GM18907 (cell line): ENCODE measurements at regions not wholly inside any gene's neighbourhood (a gene's known extent, or its start where the extent isn't known, plus 50 kb on each side); places are given as distances from the start of the nearest gene placed in this dataset.
A peak's percentile ranks its signal among the peaks of the same experiment; 100 is the strongest.
"Not testable (repeated sequence)": the region's sequence is repeated elsewhere in the genome, so short reads cannot be mapped to it uniquely, and the experiment has no call there.

Source experiments
- ATAC-seq: cut with Tn5 transposase; IDR thresholded peaks from one replicate; pipeline ENCODE4 v1.9.1; 2021; ENCODE audit warnings: mild to moderate bottlenecking, moderate library complexity; ENCODE audit not compliant: unreplicated experiment

GRCh38 chr5:32916648-32917047 is 205.5 kb downstream of the NPR3 start:
- ATAC-seq, result no peak

DNA sequence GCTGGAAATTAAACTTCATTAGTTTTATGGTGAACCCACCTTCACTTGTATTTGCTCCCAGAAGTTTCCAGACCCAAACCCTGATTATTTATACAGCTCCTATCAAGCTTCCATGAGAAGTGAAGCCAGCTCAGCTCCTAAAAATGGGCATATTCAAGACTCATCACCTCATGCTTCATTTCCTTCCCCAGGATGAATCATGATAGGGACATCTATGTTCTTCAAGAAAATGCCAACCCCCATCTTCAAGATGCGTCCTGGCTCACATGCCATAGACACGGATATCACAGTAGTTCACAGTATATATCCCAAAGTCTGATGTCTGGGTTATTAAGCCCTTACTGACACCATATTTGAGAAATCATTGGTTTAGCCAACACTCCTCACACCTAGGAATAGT is 217.6 kb downstream of the NPR3 start:
- ATAC-seq, result no peak

- ATAC-seq, result not testable (repeated sequence)
These were observed 220.3 kb downstream of the NPR3 start for GRCh38 chr5:32931438-32931837.

GRCh38 chr5:32932241-32932935 is 221.3 kb downstream of the NPR3 start:
- ATAC-seq, result no peak

- no peak for ATAC-seq
These were observed 222.6 kb downstream of the NPR3 start for GRCh38 chr5:32933692-32934091.

- ATAC-seq, result no peak
These were observed 223.4 kb downstream of the NPR3 start for GRCh38 chr5:32934529-32934928.

GRCh38 chr5:32935283-32935682 is 224.2 kb downstream of the NPR3 start:
- ATAC-seq, result no peak

DNA sequence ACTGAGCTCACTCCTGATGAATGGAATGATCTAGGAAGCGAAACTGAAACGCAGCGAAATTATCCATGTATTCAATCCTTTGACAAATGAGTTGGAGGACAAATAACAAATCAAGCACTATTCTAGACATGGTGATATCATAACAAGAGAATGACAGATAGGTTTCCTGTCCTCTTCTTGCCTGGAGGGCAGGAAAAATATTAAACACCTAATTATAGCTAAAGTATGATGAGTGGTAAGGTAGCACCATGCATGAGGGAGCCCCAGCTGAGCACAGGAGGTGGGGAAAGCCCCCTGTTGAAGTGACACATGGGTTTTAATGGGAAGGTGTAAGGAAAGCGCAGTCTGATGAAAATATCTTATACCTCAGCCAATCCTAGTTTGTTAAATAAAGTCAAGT is 225.2 kb downstream of the NPR3 start:
- ATAC-seq, result no peak

- peak; percentile 88 for ATAC-seq
These were observed 231.3 kb downstream of the NPR3 start for GRCh38 chr5:32942225-32942989.

DNA sequence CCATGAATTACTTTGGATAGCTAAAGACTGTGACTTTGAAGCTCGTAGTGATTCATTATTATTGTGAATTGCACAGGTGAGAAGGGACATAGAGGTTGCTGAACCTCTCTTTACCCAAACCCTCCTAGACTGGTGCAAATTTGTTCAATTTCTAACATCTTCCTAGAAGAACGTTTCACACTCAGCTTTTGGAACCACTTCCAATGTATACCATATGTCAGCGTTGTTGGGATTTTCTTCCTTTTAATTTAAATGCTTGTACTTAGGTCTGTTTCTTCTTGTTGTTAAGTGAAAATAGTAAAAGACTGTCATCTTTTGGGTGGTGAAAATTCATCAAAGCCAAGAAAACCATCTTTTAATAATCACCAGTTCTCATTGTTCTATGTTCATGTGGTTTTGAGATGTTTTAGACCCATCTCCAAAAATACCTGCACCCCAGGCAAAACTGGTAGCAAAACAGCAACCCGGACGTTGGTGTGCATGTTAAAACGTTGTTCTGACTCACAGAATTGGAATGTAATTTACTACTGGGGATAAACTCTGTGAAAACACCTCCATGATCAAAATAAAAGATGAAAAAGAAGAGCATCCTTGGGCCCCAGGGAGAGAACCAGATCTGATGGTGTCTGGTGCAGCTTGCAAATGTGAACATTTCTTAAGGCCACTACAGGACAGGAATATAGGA is 238.3 kb downstream of the NPR3 start:
- no peak for ATAC-seq

- no peak for ATAC-seq
These were observed 239.9 kb downstream of the NPR3 start for GRCh38 chr5:32951003-32951402.

DNA sequence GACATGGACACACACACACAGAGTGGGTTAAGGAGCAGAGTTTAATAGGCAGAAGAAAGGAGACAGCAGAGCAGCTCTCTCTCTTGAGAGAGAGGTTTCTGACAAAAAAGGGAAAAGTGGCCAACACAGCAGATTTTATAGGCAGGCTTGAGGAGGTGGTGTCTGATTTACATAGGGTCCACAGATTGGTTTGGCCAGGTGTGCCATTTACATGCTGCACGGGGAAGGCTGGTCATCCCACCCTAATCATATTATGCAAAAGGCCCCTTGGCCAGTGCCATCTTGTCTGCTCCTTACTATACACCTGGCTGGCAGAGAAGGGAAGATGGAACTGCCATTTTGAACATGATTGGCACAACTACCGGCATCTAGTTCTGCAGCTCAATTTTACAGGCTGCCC is 240.8 kb downstream of the NPR3 start:
- ATAC-seq, result no peak

DNA sequence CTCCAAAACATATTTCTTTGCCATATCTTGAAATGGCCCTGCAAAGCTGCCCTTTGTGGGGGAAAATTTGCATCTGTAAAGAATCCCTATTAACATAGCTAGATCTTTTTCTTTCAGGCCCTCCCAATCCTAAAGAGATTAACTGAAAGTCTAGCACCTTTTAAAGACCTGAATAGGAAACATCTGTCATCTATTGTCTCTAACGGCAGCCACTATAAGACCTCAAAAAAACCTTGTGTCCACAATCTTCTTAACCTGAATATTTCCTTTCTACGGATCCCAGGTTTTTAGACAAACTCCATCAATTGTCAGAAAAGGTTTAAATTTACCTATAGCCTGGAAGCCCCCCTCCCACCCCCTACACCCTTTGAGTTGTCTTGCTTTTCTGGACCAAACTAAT is 241.3 kb downstream of the NPR3 start:
- not testable (repeated sequence) for ATAC-seq

DNA sequence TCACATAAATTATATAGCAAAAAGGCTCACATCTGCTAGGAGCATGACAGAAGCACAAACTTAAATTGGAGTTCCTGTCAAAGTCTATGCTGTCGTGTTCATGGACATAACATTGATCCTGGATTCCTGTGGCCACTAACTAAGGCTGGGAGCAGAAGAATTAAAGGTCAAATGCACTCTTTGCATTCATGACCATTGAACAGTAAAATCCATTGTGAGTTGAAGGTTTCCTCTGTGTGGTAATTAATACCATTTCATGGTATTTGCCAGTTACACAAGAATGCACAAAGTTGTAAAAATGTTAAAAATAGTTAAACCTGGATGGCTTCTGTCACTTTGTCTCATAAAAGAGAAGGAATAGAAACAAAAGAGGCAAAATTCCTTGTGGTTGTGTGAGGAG is 242.6 kb downstream of the NPR3 start:
- ATAC-seq, result no peak

- ATAC-seq, result no peak
These were observed 244.7 kb downstream of the NPR3 start for GRCh38 chr5:32955814-32956213.

GRCh38 chr5:32960340-32961058 is 249.4 kb downstream of the NPR3 start:
- no peak for ATAC-seq

DNA sequence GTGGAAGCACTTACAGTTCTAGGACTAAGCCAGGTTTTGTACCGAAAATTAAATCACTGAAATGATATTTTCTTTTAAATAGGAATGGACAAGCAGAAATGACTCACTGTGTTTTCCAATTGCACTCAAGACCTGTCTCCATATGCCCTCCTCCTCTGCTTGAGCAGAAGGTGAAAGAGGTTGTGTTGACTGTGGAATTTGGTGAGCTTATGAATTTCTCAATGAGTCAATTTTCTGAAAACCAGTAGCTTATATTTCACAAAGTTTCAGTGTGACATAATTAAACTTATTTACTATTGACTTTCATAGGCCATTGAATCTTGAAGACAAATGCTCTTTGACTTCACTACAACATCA is 249.9 kb downstream of the NPR3 start:
- no peak for ATAC-seq

GRCh38 chr5:32964261-32964660 is 253.1 kb downstream of the NPR3 start:
- ATAC-seq, result no peak

DNA sequence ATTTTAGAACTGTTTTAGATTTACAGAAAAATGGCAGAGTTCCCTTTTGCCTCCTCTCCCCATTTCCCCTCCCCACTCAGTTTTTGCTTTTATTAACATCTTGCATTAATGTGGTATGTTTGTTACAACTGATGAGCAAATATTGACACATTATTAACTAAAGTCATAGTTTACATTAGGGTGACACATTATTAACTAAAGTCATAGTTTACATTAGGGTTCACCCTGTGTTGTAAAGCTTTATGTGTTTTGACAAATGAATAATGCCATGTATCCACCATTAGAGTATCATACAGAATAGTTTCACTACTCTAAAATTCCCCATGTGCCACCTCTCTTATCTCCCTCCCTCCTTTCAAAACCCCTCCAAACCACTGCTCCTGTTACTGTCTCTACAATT is 262.5 kb downstream of the NPR3 start:
- ATAC-seq, result no peak

DNA sequence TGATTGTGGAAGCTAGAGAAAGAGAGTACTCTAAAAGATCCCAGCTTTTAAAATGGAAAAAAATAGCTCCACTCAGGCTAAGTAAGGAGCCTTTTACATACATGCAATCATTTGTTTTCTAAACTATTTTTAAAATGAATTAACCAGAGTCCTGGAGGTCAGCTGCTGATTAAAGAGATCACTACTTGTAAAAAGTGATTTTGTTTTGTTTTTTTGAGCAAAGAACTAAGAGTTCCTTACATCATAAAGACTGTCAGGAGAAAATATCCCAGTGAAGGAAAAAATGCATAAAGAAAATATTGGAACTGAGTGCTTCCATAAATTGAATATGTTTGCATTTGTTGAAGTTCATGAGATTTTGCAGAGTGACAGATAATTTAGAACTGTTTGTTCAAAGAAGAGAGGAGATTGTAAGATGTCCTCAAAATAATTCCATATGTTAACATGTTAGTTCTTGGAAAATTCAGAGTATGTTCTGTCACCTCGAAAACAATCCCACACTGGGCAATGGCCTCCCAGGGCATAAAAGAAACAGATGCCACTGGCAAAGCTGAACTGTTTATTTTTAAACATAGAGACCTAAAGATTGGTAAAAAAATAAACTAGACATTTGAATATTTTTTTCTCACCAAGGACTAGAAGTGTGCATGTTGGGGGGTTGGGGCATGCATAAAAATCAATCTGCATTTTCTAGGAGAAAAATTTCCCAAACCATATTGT is 264.7 kb downstream of the NPR3 start:
- no peak for ATAC-seq

DNA sequence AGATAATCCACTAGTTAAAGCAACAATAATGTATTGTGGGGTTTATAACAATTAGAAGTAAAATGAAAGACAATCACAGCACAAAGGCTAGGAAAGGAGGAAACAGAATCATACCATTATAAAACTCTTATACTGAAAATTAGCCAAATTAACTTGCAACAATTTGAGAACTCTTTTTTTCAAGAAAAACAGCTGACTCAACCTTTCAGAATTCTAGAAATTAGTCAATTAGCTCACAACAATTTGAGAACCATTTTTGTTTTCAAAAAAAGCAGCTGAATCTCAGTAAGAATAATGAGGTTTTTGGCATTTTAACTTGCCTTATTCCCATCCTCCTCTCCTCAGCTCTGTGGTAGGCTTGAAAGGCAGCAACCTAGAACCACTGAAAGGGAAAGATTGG is 269.9 kb downstream of the NPR3 start:
- no peak for ATAC-seq
